ENCODE measurements at regions not wholly inside any gene's neighbourhood (a gene's known extent, or its start where the extent isn't known, plus 50 kb on each side); places are given as distances from the start of the nearest gene placed in this dataset.

GRCh38 chr9:16214677-16215352 is 655.7 kb downstream of the BNC2 start:
- TF ChIP-seq CTCF (conservative IDR thresholded peaks at IDR 0.05 in 1 of 2, IDR thresholded peaks at IDR 0.05 in 1 of 2; ENCODE audit: extremely low read depth in 1 of 2, insufficient read depth in 1 of 2, low read depth in 1 of 2, low read length in 2 of 2) (no peak), EZH2 (IDR thresholded peaks at IDR 0.05; ENCODE audit: borderline replicate concordance, low read length) (no peak)

Data from mammary epithelial cell (primary cell).